PC-3 (cell line): ENCODE measurements at regions not wholly inside any gene's neighbourhood (a gene's known extent, or its start where the extent isn't known, plus 50 kb on each side); places are given as distances from the start of the nearest gene placed in this dataset.

Source experiments
- ATAC-seq: fragments of 200-7000 bp; cut with Tn5 transposase; 2 replicates; pipeline ENCODE4 v1.9.1; 2020; ENCODE audit warnings: mild to moderate bottlenecking, moderate library complexity
- BruUV-seq: library from RNA; stranded (reverse); fragments of 400-500 nt; replicated peaks from 2 replicates; lab custom pipeline; 2021; lab: Mats Ljungman, UMichigan
- CTCF ChIA-PET: fragments of 300-600 bp; sonication (Branson Sonifier 250); formaldehyde crosslinking; loops from one replicate; lab custom pipeline; 2022; ENCODE audit warnings: antibody characterized with exemption; lab: Charles Lee
- POLR2A ChIA-PET: fragments of 300-600 bp; sonication (Branson Sonifier 250); formaldehyde crosslinking; loops from one replicate; lab custom pipeline; 2022; ENCODE audit warnings: antibody characterized with exemption; ENCODE audit not compliant: unreplicated experiment; lab: Charles Lee
- DNase-seq: peaks from one replicate; pipeline ENCODE4 v3.0.0-alpha.2; 2015
- H2AFZ ChIP-seq: fragments of 300-600 bp; sonication (generic); 2 replicates; pipeline ENCODE4 v1.6.0; 2016; ENCODE audit warnings: antibody characterized with exemption, low read length
- H3F3A ChIP-seq: fragments of 300-600 bp; sonication (generic); one replicate; pipeline ENCODE4 v1.6.0; 2017; ENCODE audit warnings: antibody characterized with exemption, low read length, control low read depth, mild to moderate bottlenecking; ENCODE audit not compliant: unreplicated experiment
- H3K27ac ChIP-seq: fragments of 300-600 bp; sonication (generic); 2 replicates; pipeline ENCODE4 v1.5.1; 2016; ENCODE audit warnings: mild to moderate bottlenecking, low read length
- H3K27me3 ChIP-seq: fragments of 300-600 bp; sonication (generic); 2 replicates; pipeline ENCODE4 v1.6.1; 2016; ENCODE audit warnings: low read length, mixed read lengths
- H3K36me3 ChIP-seq: fragments of 300-600 bp; sonication (generic); 2 replicates; pipeline ENCODE4 v1.6.1; 2016; ENCODE audit warnings: low read depth, mixed run types, low read length, mixed read lengths
- H3K4me1 ChIP-seq: fragments of 300-600 bp; sonication (generic); 2 replicates; pipeline ENCODE4 v1.5.1; 2016; ENCODE audit warnings: low read length; ENCODE audit not compliant: insufficient read depth
- H3K4me2 ChIP-seq: fragments of 300-600 bp; sonication (generic); 2 replicates; pipeline ENCODE4 v1.6.0; 2016; ENCODE audit warnings: low read length
- H3K4me3 ChIP-seq: fragments of 300-600 bp; sonication (generic); 2 replicates; pipeline ENCODE4 v1.5.1; 2016; ENCODE audit warnings: mild to moderate bottlenecking, low read length, mixed read lengths
- H3K79me2 ChIP-seq: fragments of 300-600 bp; sonication (generic); 2 replicates; pipeline ENCODE4 v1.6.1; 2017; ENCODE audit warnings: low read length, mixed read lengths
- H3K9ac ChIP-seq: fragments of 300-600 bp; sonication (generic); 2 replicates; pipeline ENCODE4 v1.6.0; 2016; ENCODE audit warnings: mild to moderate bottlenecking, low read length
- H3K9me2 ChIP-seq: fragments of 300-600 bp; sonication (generic); replicated peaks from 2 replicates; pipeline ENCODE4 v1.6.1; 2016; ENCODE audit warnings: mixed run types, low read length, mixed read lengths
- H3K9me3 ChIP-seq: fragments of 300-600 bp; sonication (generic); 2 replicates; pipeline ENCODE4 v1.6.1; 2016; ENCODE audit warnings: low read length, mixed read lengths
- H4K20me1 ChIP-seq: fragments of 300-600 bp; sonication (generic); 2 replicates; pipeline ENCODE4 v1.6.1; 2016; ENCODE audit warnings: low read length, mixed read lengths
- CTCF ChIP-seq: fragments of 300-600 bp; sonication (generic); conservative IDR thresholded peaks from 2 replicates; pipeline ENCODE4 v1.5.1; 2017; ENCODE audit warnings: antibody characterized with exemption, low read depth, mild to moderate bottlenecking, low read length
- EZH2 ChIP-seq: fragments of 300-600 bp; sonication (generic); IDR thresholded peaks from one replicate; pipeline ENCODE4 v1.6.1; 2017; ENCODE audit warnings: antibody characterized with exemption, mild to moderate bottlenecking, low read length; ENCODE audit not compliant: unreplicated experiment
- EZH2phosphoT487 ChIP-seq: fragments of 300-600 bp; sonication (generic); IDR thresholded peaks from 2 replicates; pipeline ENCODE4 v1.6.1; 2018; ENCODE audit warnings: mild to moderate bottlenecking, antibody characterized with exemption, low read length, borderline replicate concordance
- intact Hi-C: fragments of 100-400 bp; cut with micrococcal nuclease; formaldehyde crosslinking; loops from 2 replicates; pipeline ENCODE4 v1.9.0; 2023

GRCh38 chr7:51458693-51459092 lies 142.1 kb upstream of the COBL start:
- BruUV-seq: no TSS peak

GRCh38 chr7:51457079-51457478 lies 140.5 kb upstream of the COBL start:
- TF ChIP-seq EZH2phosphoT487 (no peak), CTCF (no peak), EZH2 (no peak)
- H3K4me3 ChIP-seq: no peak overlapping the region
- no peaks in the 10 kb centered on the region for H3K4me1 ChIP-seq
- H3K4me2 ChIP-seq: no peak overlapping the region
- H3K27ac ChIP-seq: no peak overlapping the region
- H3F3A ChIP-seq: no peaks in the 10 kb centered on the region
- no peaks in the 10 kb centered on the region for H3K36me3 ChIP-seq
- H3K9me3 ChIP-seq: no peaks in the 10 kb centered on the region
- H3K27me3 ChIP-seq: peaks cover 23% of the 10 kb centered on the region
- BruUV-seq: no TSS peak
- no peaks in the 10 kb centered on the region for H3K9me2 ChIP-seq
- H2AFZ ChIP-seq: no peak overlapping the region
- no peak for DNase-seq
- no peaks in the 10 kb centered on the region for H3K79me2 ChIP-seq
- ATAC-seq: no peak
- H4K20me1 ChIP-seq: no peaks in the 10 kb centered on the region
- no peak overlapping the region for H3K9ac ChIP-seq
- intact Hi-C loops: no loop called here
- CTCF ChIA-PET: no interaction called here
- POLR2A ChIA-PET: no interaction called here

More at GRCh38 chr7:51458693-51459092, 142.1 kb upstream of the COBL start:
- no peak overlapping the region for H3K4me2 ChIP-seq
- DNase-seq (no peak), ATAC-seq (no peak)
- H3K27me3 ChIP-seq: peaks cover 21% of the 10 kb centered on the region
- no peaks in the 10 kb centered on the region for H3K9me2 ChIP-seq
- intact Hi-C loops: no loop called here
- H3K9ac ChIP-seq: no peak overlapping the region
- no peaks in the 10 kb centered on the region for H3F3A ChIP-seq
- TF ChIP-seq EZH2: no peak
- no peak for TF ChIP-seq CTCF
- no peak for TF ChIP-seq EZH2phosphoT487
- H3K9me3 ChIP-seq: no peaks in the 10 kb centered on the region
- no peaks in the 10 kb centered on the region for H3K79me2 ChIP-seq
- no peak overlapping the region for H2AFZ ChIP-seq
- H4K20me1 ChIP-seq: no peaks in the 10 kb centered on the region
- no peak overlapping the region for H3K27ac ChIP-seq
- no peaks in the 10 kb centered on the region for H3K36me3 ChIP-seq
- H3K4me1 ChIP-seq: no peaks in the 10 kb centered on the region
- H3K4me3 ChIP-seq: no peak overlapping the region
- POLR2A ChIA-PET: no interaction called here
- CTCF ChIA-PET: no interaction called here

GRCh38 chr7:51456431-51457060 lies 139.9 kb upstream of the COBL start:
- no TSS peak for BruUV-seq
- Histone ChIP-seq H3K9ac (no peak overlapping the region), H3K36me3 (no peaks in the 10 kb centered on the region), H3K27me3 (peaks cover 28% of the 10 kb centered on the region), H3F3A (no peaks in the 10 kb centered on the region), H2AFZ (no peak overlapping the region), H3K4me2 (no peak overlapping the region), H3K4me1 (no peaks in the 10 kb centered on the region), H3K27ac (no peak overlapping the region), H3K9me3 (no peaks in the 10 kb centered on the region), H3K9me2 (no peaks in the 10 kb centered on the region), H4K20me1 (no peaks in the 10 kb centered on the region), H3K79me2 (no peaks in the 10 kb centered on the region), H3K4me3 (no peak overlapping the region)
- ATAC-seq: no peak
- CTCF ChIA-PET: no interaction called here
- POLR2A ChIA-PET: no interaction called here
- TF ChIP-seq EZH2 (no peak), CTCF (no peak), EZH2phosphoT487 (no peak)
- intact Hi-C loops: no loop called here
- no peak for DNase-seq
